Adrenal gland (tissue), 9 donors: ENCODE measurements at regions not wholly inside any gene's neighbourhood (a gene's known extent, or its start where the extent isn't known, plus 50 kb on each side); places are given as distances from the start of the nearest gene placed in this dataset.
A peak's percentile ranks its signal among the peaks of the same experiment; 100 is the strongest.
"Not testable (repeated sequence)": the region's sequence is repeated elsewhere in the genome, so short reads cannot be mapped to it uniquely, and the experiment has no call there.

Experiments
- DNase-seq, 7 donors: peaks; one replicate each; pipeline ENCODE4 v3.0.0-alpha.2; 2019 to 2020
- H3K27ac ChIP-seq, 5 donors: fragments of 200-600 bp; sonication (generic) in 4 of 5; 1 replicate in 3 of 5; 2 replicates in 2 of 5; pipeline versions ENCODE4 v1.5.1 to v1.8.0; 2016 to 2020; ENCODE audit warnings: mild to moderate bottlenecking in 1 of 5
- H3K27me3 ChIP-seq: fragments of 200-600 bp; 2 replicates; pipeline ENCODE4 v1.8.0; 2021
- H3K36me3 ChIP-seq, 2 donors: fragments of 200-600 bp; replicated peaks in 1 of 2; 1 replicate in 1 of 2; 2 replicates in 1 of 2; pipeline versions ENCODE4 v1.5.1 to v1.8.0; 2018 to 2022
- H3K4me1 ChIP-seq, 2 donors: fragments of 200-600 bp; replicated peaks in 1 of 2; 1 replicate in 1 of 2; 2 replicates in 1 of 2; pipeline versions ENCODE4 v1.5.1 to v1.8.0; 2018 to 2021
- H3K4me3 ChIP-seq, 4 donors: fragments of 200-600 bp; sonication (generic) in 3 of 4; one replicate each; pipeline ENCODE4 v1.5.1; 2016 to 2018
- H3K9me3 ChIP-seq, 3 donors: fragments of 200-600 bp; sonication (generic) in 1 of 3; replicated peaks in 1 of 3; 1 replicate in 2 of 3; 2 replicates in 1 of 3; pipeline versions ENCODE4 v1.5.1 to v1.8.0; 2016 to 2021
- CTCF ChIP-seq, 6 experiments: fragments of 450-650 bp in 4 of 6; fragments of 200-600 bp in 2 of 6; sonication (generic) in 1 of 6; IDR thresholded peaks; 1 replicate in 5 of 6; 2 replicates in 1 of 6; pipeline versions ENCODE4 v1.5.1 to v1.8.0; 2016 to 2021; ENCODE audit warnings: antibody characterized with exemption in 6 of 6, mild to moderate bottlenecking in 2 of 6, moderate library complexity in 1 of 6
- POLR2A ChIP-seq, 2 donors: fragments of 450-650 bp; IDR thresholded peaks; one replicate each; pipeline ENCODE4 v1.6.1; 2017; ENCODE audit warnings: antibody characterized with exemption in 2 of 2, mild to moderate bottlenecking in 2 of 2, moderate library complexity in 1 of 2
- WGBS, 4 donors: extraction: QIAGEN DNeasy Blood & Tissue Kit in 2 of 4; methylation state at CpG; one replicate each; pipeline versions ENCODE4 v1.1.5 to v1.1.7; 2013 to 2017; 5-methylcytosine and 5-hydroxymethylcytosine counted together
- intact Hi-C, 2 donors: fragments of 100-400 bp; cut with DNase I; formaldehyde crosslinking; loops; one replicate each; pipeline versions ENCODE4 v1.14.1 to v1.15.0; 2022 to 2023
- donor health status: healthy with polysubstance abuse.
- donor health status: Bipolar disorder and iron deficiency.
- donor health status: DM: yes; HTN: yes; CAD: no.
- donor health status: DM: no; HTN: no; CAD: no.
- donor health status: DM: no; HTN: no; CAD: no.

GRCh38 chr2:61619561-61619960, 81.4 kb upstream of the XPO1 start:
- intact Hi-C loops: no loop called here
- DNase-seq: no peak
- no peak overlapping the region for H3K27ac ChIP-seq
- TF ChIP-seq POLR2A (IDR thresholded peaks at IDR 0.05) (no peak), CTCF (IDR thresholded peaks at IDR 0.05) (no peak)
- 80 to 94% (median 90%) methylated on average over 5 of the region's 5 CpGs for WGBS, 4 donors
- no peaks in the 10 kb centered on the region for H3K9me3 ChIP-seq
- no peak overlapping the region for H3K4me3 ChIP-seq
- H3K27me3 ChIP-seq: no peaks in the 10 kb centered on the region
- H3K4me1 ChIP-seq: no peaks in the 10 kb centered on the region
- H3K36me3 ChIP-seq: no peaks in the 10 kb centered on the region

- peak in 1 of 7 donors; percentile 10 for DNase-seq
- H3K4me3 ChIP-seq: no peak overlapping the region
- TF ChIP-seq CTCF (IDR thresholded peaks at IDR 0.05): no peak
- no peak for TF ChIP-seq POLR2A (IDR thresholded peaks at IDR 0.05)
- H3K27me3 ChIP-seq: no peaks in the 10 kb centered on the region
- no peaks in the 10 kb centered on the region for H3K4me1 ChIP-seq
- no peak overlapping the region for H3K27ac ChIP-seq
- no peaks in the 10 kb centered on the region for H3K36me3 ChIP-seq
- no peaks in the 10 kb centered on the region for H3K9me3 ChIP-seq
- intact Hi-C loops: no loop called here
- 86 to 100% (median 93%) methylated on average over 2 of the region's 2 CpGs for WGBS, 4 donors
Measured at GRCh38 chr2:61617610-61618009, 79.5 kb upstream of the XPO1 start.

GRCh38 chr2:61605245-61605644, 67.1 kb upstream of the XPO1 start:
- Histone ChIP-seq H3K4me3 (no peak overlapping the region), H3K27me3 (no peaks in the 10 kb centered on the region), H3K4me1 (no peaks in the 10 kb centered on the region), H3K9me3 (no peaks in the 10 kb centered on the region), H3K27ac (no peak overlapping the region), H3K36me3 (no peaks in the 10 kb centered on the region)
- WGBS, 4 donors: 90 to 100% (median 93%) methylated on average over 3 of the region's 3 CpGs
- no peak for DNase-seq
- intact Hi-C loops: no loop called here
- no peak for TF ChIP-seq CTCF (IDR thresholded peaks at IDR 0.05)
- no peak for TF ChIP-seq POLR2A (IDR thresholded peaks at IDR 0.05)

GRCh38 chr2:61604433-61604832, 66.3 kb upstream of the XPO1 start:
- TF ChIP-seq POLR2A (IDR thresholded peaks at IDR 0.05): no peak
- TF ChIP-seq CTCF (IDR thresholded peaks at IDR 0.05): no peak
- DNase-seq: no peak
- intact Hi-C loops: no loop called here
- Histone ChIP-seq H3K27ac (no peak overlapping the region), H3K9me3 (no peaks in the 10 kb centered on the region), H3K27me3 (no peaks in the 10 kb centered on the region), H3K4me1 (no peaks in the 10 kb centered on the region), H3K36me3 (no peaks in the 10 kb centered on the region), H3K4me3 (no peak overlapping the region)
- 78 to 85% (median 83%) methylated on average over 2 of the region's 2 CpGs for WGBS, 4 donors

- H3K4me1 ChIP-seq, DNase-seq, H3K27me3 ChIP-seq, H3K27ac ChIP-seq, H3K36me3 ChIP-seq, H3K4me3 ChIP-seq, intact Hi-C loops, H3K9me3 ChIP-seq: not testable (repeated sequence)
- 85 to 90% (median 87%) methylated on average over 7 of the region's 7 CpGs for WGBS, 4 donors
Measured at GRCh38 chr2:61598515-61599156, 60.5 kb upstream of the XPO1 start.
